HL-60 (cell line): ENCODE measurements at regions not wholly inside any gene's neighbourhood (a gene's known extent, or its start where the extent isn't known, plus 50 kb on each side); places are given as distances from the start of the nearest gene placed in this dataset.

Experiments
- DNase-seq, 2 experiments: peaks; one replicate each; pipeline ENCODE4 v3.0.0-alpha.2; 2010 to 2020; ENCODE audit warnings: low read depth in 1 of 2, low spot score in 1 of 2
- H3K27ac ChIP-seq: fragments of 250-450 bp; sonication (Bioruptor Pico); replicated peaks from 2 replicates; pipeline ENCODE4 v1.5.1; 2020; ENCODE audit warnings: mild to moderate bottlenecking, moderate library complexity
- H3K27me3 ChIP-seq: fragments of 250-450 bp; sonication (Bioruptor Pico); 2 replicates; pipeline ENCODE4 v1.5.1; 2021; ENCODE audit warnings: mild to moderate bottlenecking, moderate library complexity; ENCODE audit not compliant: insufficient read depth, poor library complexity, severe bottlenecking
- H3K4me3 ChIP-seq: replicated peaks from 2 replicates; pipeline ENCODE4 v1.5.1; 2011; ENCODE audit warnings: mild to moderate bottlenecking, control low read depth, low read length; ENCODE audit not compliant: insufficient read depth
- CTCF ChIP-seq: IDR thresholded peaks from one replicate; pipeline ENCODE4 v1.5.1; 2011; ENCODE audit warnings: low read length, control low read depth, inconsistent platforms; ENCODE audit not compliant: insufficient read depth
- GABPA ChIP-seq: IDR thresholded peaks from 2 replicates; pipeline ENCODE4 v1.6.1; 2012; ENCODE audit warnings: low read depth
- POLR2AphosphoS5 ChIP-seq: IDR thresholded peaks from 2 replicates; pipeline ENCODE4 v1.6.1; 2012; ENCODE audit warnings: low read depth
- REST ChIP-seq: IDR thresholded peaks from 2 replicates; pipeline ENCODE4 v1.6.1; 2012; ENCODE audit warnings: low read depth; ENCODE audit not compliant: insufficient replicate concordance
- SPI1 ChIP-seq: IDR thresholded peaks from 2 replicates; pipeline ENCODE4 v1.6.1; 2012; ENCODE audit warnings: low read depth, mild to moderate bottlenecking, borderline replicate concordance

GRCh38 chr4:4930677-4931076 is 71.2 kb downstream of the MSX1 start:
- peak in 1 of 2 experiments; percentile 9 for DNase-seq
- Histone ChIP-seq H3K27ac (no peak overlapping the region), H3K27me3 (no peaks in the 10 kb centered on the region), H3K4me3 (no peak overlapping the region)
- TF ChIP-seq SPI1 (no peak), GABPA (no peak), REST (no peak), POLR2AphosphoS5 (no peak), CTCF (no peak)

DNA sequence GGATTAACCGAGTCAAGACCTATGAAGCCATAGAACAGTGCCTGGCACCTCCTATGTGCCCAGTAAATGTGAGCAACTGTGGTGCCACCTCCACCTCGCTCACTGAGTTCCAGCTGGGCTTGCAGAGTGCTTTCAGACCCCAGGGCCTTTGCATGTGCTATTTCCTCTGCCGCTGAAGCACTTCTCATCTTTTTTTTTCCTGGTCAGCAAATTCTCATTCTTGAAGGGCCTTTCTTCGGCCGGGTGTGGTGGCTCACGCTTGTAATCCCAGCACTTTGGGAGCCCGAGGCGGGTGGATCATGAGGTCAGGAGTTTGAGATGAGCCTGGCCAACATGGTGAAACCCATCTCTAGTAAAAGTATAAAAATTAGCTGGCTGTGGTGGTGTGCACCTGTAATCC is 76.5 kb downstream of the MSX1 start:
- Histone ChIP-seq H3K27ac (no peak overlapping the region), H3K4me3 (no peak overlapping the region), H3K27me3 (no peaks in the 10 kb centered on the region)
- no peak for DNase-seq
- TF ChIP-seq GABPA, result no peak
- no peak for TF ChIP-seq REST
- no peak for TF ChIP-seq POLR2AphosphoS5
- no peak for TF ChIP-seq SPI1
- TF ChIP-seq CTCF, result no peak

DNA sequence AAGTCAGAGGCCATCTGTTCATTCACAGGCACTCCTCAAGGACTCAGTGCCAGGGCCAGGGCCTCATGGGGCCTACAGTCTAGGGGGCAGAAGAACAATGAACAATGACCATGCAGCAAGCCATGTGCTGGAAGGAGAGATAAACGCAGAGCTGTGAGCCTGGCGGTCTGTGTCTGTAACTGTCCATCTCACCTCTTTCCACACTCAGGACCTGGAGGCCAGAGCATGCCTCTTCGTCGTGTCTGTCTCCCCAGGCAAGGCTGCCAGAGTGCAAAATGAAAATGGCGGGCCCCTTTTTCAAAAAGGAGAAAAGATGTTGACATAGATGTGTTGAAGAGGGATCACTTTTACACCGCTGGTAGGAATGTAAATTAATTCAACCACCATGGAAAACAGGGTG is 78.5 kb downstream of the MSX1 start:
- Histone ChIP-seq H3K27me3 (no peaks in the 10 kb centered on the region), H3K27ac (no peak overlapping the region), H3K4me3 (no peak overlapping the region)
- TF ChIP-seq CTCF (no peak), POLR2AphosphoS5 (no peak), GABPA (no peak), REST (no peak), SPI1 (no peak)
- DNase-seq, result no peak
